GDM1 (cell line): ENCODE measurements at regions not wholly inside any gene's neighbourhood (a gene's known extent, or its start where the extent isn't known, plus 50 kb on each side); places are given as distances from the start of the nearest gene placed in this dataset.

Experiments
- DNase-seq: peaks from one replicate; lab custom pipeline; 2025; lab: John Stamatoyannopoulos, UW

- no peak for DNase-seq
These were observed 1132.4 kb downstream of the RAPGEF2 start for GRCh38 chr4:160235285-160235684.

- DNase-seq: no peak
These were observed 1132.9 kb downstream of the RAPGEF2 start for GRCh38 chr4:160235771-160236170.

GRCh38 chr4:160238790-160239189, 1135.9 kb downstream of the RAPGEF2 start:
- DNase-seq: no peak

GRCh38 chr4:160247091-160247656, 1144.3 kb downstream of the RAPGEF2 start:
- DNase-seq: no peak

- DNase-seq: no peak
These were observed 1148.8 kb downstream of the RAPGEF2 start for GRCh38 chr4:160251522-160252170.

DNA sequence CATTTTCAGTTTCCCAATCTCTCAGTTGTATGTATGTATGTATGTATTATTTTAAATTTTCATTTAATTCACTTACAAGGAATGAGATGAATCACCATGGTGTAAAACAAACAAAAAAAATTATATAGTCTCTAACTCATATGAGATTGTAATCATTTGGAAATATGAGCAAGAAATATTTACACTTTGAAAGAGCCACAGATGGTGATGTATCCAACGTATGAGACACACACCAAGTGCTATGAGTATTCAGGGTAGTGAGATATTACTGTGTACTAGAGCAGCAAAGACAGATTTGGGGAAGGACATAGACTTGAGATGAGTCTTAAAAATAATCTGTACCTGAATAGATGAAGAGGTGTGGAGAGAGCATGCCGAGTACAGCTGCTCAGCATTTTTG, 1154.4 kb downstream of the RAPGEF2 start:
- no peak for DNase-seq

GRCh38 chr4:160265014-160265413, 1162.1 kb downstream of the RAPGEF2 start:
- DNase-seq: no peak

DNA sequence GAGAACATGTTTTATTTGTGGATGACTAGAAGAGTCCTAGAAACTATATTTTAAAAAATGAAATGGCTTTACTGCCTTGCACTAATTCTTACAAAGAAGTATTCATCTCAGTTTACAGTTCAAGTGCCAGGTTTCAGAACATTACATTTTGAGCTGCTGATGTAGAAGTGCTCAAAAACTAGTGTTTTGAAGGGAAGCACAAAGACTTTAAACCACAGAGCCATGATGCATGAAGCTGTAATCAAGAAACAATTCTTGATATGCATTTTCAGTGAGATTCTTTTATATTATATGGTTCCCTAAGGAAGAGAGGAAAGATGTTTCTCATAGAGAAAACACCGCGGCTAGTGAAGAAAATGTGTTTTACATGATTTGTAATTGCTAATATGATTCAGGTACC, 1163.0 kb downstream of the RAPGEF2 start:
- no peak for DNase-seq

- DNase-seq: no peak
These were observed 1174.0 kb downstream of the RAPGEF2 start for GRCh38 chr4:160276785-160277325.

DNA sequence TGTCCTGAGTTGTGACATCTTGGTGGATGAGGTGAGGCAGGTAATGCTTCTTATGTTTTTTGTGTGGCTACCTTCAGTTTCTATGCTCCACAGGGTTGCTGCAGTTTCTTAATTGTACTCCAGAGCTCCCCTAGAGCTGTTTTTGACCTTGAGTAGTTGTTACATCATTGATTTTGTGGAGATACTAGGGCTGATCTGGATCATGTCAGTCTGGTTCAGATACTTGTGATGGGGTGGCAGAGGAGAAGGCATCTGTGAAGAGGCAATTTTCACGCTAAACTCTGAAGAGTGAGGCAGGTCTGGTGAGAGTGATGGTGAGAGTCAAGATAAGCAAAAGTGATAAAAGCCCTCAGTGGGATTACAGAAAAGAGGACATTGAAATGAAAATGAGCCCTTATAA, 1180.2 kb downstream of the RAPGEF2 start:
- no peak for DNase-seq

GRCh38 chr4:160284516-160284915, 1181.6 kb downstream of the RAPGEF2 start:
- no peak for DNase-seq

- no peak for DNase-seq
These were observed 1183.2 kb downstream of the RAPGEF2 start for GRCh38 chr4:160286051-160286450.

DNA sequence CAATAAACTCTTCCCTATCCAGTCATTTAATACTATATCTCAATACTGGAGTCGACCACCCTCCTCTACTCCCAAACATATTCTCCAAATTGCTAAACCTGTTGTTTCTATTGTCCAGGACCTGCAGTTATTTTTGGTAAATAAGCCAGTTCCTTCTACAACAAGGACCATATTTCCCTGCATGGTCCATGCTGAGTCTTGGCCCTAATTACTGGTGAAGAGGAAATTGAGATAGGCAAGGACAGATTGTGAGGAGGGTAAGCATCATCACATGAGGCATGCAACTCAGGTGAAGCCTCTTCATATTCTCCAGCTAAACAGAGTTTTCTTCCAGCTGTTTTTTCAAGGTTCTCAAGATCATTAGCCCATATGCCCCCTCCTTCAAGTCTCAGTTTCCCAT, 1193.6 kb downstream of the RAPGEF2 start:
- DNase-seq: no peak

DNA sequence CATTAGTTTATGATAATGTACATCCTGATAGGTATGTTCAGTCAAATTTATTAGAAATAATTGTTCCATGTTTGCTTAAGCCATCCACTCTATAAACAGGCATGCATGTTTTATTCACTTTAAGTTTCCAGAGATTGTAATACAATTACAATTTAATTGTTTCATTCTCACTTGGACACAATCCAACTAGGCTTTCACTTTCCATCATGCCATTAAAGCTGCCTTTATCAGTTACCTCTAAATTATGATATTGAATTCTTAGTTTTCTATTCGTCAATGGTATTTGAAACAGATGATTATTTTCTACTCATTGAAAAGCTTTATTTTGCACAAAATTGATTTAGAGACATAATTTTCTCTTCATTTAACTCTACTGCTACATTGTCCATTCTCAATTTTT, 1196.3 kb downstream of the RAPGEF2 start:
- no peak for DNase-seq

GRCh38 chr4:160299608-160300007, 1196.7 kb downstream of the RAPGEF2 start:
- no peak for DNase-seq

- no peak for DNase-seq
These were observed 1213.2 kb downstream of the RAPGEF2 start for GRCh38 chr4:160316036-160316435.

DNA sequence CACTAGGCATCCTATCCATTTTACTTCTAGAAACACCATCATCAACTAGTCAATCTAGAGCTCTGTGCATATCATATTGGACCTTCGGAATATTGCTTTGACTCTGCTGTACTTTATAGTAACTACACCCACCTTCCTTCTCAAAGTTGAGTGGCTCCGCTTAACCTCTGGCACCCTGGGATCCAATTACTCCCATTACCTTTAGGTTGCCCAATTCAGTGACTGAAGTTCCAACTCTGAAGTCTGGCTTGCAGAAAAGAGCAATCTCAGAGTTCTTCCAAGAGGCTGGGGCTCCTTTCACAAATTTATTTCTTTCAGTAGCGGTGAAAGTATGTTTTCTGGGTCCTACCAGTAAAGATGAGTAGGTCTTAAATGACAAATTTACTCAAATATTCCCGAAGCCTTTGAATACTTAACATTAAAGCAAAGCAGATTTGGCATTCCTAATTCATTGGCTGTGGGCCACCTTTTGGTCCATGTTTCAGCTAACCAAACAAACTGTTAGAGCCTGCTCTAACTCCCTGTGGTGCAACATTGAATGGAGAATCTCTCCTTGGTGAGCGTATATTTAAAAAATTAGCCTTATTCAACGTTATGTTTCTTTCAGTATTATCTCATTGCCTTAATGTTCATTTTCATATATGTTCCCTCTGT, 1215.8 kb downstream of the RAPGEF2 start:
- no peak for DNase-seq

GRCh38 chr4:160319221-160319867, 1216.5 kb downstream of the RAPGEF2 start:
- DNase-seq: no peak

DNA sequence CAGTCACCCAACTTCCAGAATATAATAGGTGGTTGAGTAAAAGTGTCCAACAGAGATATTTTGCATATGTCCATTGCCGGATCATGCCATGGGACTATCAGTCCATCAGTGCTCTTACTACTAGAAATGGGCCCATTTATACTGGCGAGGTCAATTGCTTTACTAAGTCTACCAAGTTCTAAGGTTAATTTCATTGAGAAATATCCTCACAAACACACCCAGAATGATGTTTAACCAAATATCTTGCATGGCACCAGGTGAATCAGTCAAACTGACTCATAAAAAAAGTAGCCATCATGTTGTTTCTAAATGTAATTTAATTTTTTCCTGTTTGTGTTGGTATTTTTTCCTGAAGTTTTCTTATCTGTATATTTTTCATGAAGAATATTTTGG, 1217.0 kb downstream of the RAPGEF2 start:
- DNase-seq: no peak

DNA sequence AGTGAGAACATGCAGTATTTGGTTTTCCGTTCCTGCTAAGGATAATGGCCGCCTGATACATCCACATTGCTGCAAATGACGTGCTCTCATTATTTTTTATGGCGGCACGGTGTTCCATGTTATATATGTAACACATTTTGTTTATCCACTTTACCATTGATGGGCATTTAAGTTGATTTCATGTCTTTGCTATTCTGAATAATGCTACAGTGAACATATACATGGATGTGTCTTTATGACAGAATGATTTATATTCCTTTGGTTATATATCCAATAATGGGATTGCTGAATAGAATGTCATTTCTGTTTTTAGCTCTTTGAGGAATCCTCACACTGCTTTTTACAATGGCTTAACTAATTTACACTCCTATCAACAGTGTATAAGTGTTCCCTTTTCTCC, 1223.2 kb downstream of the RAPGEF2 start:
- no peak for DNase-seq

- DNase-seq: no peak
These were observed 1244.3 kb downstream of the RAPGEF2 start for GRCh38 chr4:160347197-160347596.

GRCh38 chr4:160350944-160351343, 1248.1 kb downstream of the RAPGEF2 start:
- no peak for DNase-seq

- DNase-seq: no peak
These were observed 1249.8 kb downstream of the RAPGEF2 start for GRCh38 chr4:160352637-160353036.
